A204.1 (cell line): ENCODE measurements at regions not wholly inside any gene's neighbourhood (a gene's known extent, or its start where the extent isn't known, plus 50 kb on each side); places are given as distances from the start of the nearest gene placed in this dataset.
A peak's percentile ranks its signal among the peaks of the same experiment; 100 is the strongest.

ENCODE experiments used
- FAIRE-seq: peaks from 2 replicates; lab custom pipeline; 2012; peaks lifted over from hg19 to GRCh38; lab: Jason Lieb, UNC

DNA sequence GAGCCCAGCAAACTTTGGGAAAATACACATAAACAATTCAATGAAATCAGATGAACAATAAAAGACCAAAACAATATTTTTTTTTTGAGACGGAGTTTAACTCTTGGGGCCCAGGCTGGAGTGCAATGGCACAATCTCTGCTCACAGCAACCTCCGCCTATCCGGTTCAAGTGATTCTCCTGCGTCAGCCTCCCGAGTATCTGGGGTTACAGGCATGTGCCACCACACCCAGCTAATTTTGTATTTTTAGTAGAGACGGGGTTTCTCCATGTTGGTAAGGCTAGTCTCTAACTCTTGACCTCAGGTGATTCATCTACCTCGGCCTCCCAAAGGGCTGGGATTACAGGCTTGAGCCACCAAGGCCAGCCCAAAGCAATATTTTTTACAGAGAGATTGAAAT lies 1588.5 kb downstream of the BRINP3 start:
- FAIRE-seq, result no peak

DNA sequence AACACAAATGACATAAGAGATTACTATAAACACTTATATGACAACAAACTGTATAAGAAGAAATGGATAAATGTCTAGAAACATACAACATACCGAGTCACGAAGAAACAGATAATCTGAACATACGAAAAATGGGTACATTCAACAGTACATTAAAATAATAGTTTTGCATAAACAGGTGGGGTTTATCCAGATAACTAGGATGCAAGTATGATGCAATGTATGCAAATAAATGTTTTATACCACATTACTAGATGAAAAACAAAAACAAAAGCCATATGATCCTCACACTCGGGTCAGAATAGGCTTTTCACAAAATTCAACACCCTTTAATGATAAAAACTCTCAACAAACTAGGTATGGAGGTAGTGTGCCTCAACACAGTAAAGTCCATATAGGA lies 1585.7 kb downstream of the BRINP3 start:
- no peak for FAIRE-seq

DNA sequence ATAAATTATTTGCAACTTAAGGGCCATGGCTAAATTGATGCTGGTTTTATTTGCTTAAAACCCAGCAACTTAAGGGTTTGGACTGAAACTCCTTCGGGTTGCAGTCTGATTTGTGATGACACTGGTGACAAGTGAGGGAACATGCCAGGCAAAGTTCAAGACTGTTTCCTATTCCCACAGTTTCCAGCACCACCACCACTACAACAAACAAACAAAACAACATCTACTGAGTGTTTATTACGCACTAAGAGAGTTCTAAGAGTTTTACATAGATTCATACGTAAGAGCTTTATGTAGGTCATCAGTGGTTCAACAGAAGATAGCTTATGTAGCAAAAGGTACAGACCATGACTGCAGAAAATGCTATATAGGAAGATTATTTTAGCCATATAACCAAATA lies 1582.1 kb downstream of the BRINP3 start:
- no peak for FAIRE-seq

DNA sequence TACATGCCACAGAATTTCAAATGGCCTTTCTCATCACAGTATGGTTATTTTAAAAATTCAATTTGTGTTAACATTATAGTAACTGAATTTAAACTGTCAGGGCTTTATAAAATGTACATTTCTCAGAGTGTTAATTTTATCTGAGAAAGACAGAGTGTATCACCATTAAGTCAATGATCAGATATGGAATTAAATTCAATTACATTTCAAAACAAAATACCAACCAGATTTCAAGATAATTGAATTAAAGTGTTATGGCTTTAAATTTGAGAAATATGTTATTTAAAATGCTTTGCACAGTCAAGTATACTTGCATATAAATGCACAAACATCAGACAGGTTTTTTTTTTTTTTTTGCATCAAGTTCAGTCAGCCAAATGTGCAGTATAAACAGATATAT lies 1574.4 kb downstream of the BRINP3 start:
- FAIRE-seq, result peak; percentile 73

GRCh38 chr1:188904201-188904600 lies 1573.5 kb downstream of the BRINP3 start:
- FAIRE-seq, result no peak

- no peak for FAIRE-seq
Observed at GRCh38 chr1:188906921-188907641, 1570.6 kb downstream of the BRINP3 start.

- FAIRE-seq, result no peak
Observed at GRCh38 chr1:188930382-188930781, 1547.3 kb downstream of the BRINP3 start.

DNA sequence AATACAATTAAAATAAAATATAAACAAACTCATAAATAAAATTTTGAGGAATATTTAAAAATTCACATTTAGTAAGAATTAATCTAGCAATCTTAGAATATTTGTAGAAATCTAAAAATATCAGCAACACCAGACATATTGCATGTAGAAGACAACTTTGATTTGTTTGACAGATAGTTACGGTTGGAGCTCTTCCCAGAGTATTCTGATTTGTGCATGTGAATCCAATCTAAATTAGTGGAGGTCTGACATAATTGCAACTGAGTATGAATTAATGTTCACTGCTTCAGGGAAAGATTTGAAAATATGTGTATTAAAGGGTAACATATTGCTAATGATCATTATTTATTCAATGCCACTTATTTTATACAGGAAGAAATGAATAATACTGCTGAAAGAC lies 1546.2 kb downstream of the BRINP3 start:
- no peak for FAIRE-seq

- FAIRE-seq, result no peak
Observed at GRCh38 chr1:188937965-188938551, 1539.6 kb downstream of the BRINP3 start.

GRCh38 chr1:188941986-188942385 lies 1535.7 kb downstream of the BRINP3 start:
- no peak for FAIRE-seq

GRCh38 chr1:188949701-188950100 lies 1528.0 kb downstream of the BRINP3 start:
- no peak for FAIRE-seq

- FAIRE-seq, result no peak
Observed at GRCh38 chr1:188958461-188959115, 1519.1 kb downstream of the BRINP3 start.

DNA sequence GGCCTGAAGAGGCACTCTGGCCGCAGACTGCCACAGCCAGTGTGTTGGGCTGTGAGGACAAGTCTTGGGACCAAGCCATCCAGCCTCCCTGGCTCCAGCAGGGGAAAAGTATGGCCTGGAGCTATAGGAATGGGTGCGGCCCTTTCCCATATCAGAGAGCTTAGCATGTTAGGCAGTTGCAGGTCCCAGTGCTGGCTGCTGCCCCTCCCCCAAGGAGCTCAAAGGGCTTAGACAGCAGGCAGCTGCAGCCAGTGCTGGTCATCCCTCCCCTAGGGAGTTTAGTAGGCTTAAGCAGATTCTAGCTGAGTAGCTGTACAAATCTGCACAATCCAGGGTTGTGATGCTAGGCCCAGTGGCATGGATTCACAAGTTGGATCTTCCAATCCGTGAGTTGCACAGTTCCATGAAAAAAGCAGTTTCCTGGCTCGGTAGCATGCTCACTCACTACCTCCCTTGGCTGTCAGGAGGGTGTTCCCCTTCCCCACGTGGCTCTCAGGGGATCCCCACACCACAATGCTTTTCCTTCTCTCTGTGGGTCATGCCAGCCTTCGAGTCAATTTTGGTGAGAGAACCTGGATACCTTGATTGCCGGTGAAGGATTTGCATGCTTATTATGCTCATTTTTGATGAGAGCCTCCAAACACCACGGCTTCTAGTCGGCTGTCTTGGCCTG lies 1490.8 kb downstream of the BRINP3 start:
- no peak for FAIRE-seq

GRCh38 chr1:188988589-188988988 lies 1489.1 kb downstream of the BRINP3 start:
- no peak for FAIRE-seq

- no peak for FAIRE-seq
Observed at GRCh38 chr1:188991221-188991930, 1486.3 kb downstream of the BRINP3 start.

- no peak for FAIRE-seq
Observed at GRCh38 chr1:189007824-189008223, 1469.8 kb downstream of the BRINP3 start.

DNA sequence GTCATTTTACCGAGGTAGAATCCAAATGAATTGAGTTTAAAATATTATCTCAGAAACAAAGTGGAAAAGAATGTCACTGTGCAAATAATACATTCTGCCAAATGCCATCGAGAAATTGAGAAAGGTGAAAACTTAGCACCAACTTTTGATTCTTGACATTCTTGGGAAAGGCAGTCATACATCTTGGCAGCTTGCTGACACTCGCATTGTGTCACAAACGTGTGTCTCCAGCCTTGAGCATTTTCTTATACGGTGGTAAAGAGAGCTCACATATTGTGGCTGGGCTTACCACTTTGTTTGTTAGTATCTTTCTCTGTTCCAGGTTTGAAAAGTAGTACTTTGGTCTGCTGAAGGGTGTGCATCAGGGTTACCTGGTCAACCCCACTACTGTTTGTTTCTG lies 1456.1 kb downstream of the BRINP3 start:
- no peak for FAIRE-seq

DNA sequence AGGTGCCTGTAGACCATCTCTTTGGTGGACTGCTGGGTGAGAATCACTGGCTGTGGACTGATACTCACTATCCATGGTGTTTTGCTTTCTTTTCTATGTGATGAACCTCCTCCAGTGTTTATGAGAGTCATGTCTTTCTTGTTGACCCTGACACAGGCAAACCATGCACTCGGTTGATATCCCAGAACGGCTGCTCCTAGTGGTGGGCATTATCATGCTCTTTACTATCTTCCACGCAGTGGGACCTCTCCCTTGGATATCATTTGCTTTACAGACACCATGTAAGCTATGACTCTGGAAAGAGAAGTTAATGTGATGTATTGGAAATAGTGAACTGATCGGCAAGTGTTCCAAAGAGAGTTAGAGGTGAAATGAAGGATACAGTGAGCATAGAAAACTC lies 1455.6 kb downstream of the BRINP3 start:
- FAIRE-seq, result no peak

DNA sequence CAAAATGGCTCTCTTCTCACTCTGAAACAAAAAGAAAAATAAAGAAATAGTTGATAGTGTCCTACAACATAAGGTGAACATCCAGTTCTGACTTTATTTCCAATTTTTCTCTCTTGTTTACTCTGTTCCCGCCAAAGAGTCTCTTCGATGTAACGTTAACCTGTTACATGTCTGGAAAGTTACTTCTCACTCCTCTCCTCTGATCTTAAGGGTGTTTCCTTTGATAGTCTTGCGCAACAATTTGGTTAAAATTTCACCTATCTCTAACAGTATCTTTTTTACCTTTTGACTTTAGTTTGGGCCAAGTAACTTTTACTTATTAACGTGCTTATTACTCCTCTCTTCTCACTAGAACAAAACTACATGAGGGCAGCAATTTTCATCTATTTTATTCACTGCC lies 1450.2 kb downstream of the BRINP3 start:
- no peak for FAIRE-seq

- FAIRE-seq, result peak; percentile 29
Observed at GRCh38 chr1:189033169-189033568, 1444.5 kb downstream of the BRINP3 start.

DNA sequence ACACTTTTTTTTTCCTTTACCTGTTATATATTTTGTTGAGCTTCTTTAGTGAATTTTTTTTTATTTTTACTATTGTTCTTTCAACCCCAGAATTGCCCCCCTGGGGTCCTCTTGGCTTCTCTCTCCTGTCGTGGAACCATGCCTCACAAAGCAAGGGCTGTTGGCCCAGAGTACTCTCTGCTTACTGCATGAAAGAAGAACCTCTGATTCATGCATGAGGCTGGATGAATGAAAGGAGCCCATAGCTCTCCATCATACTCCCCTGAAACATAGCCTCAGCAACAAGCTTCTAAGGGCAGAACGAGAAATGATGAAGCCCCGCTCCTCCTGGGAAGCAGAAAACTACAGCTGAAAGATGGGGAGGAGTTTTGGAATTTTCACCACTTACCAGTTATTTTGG lies 1441.0 kb downstream of the BRINP3 start:
- no peak for FAIRE-seq

GRCh38 chr1:189046127-189046526 lies 1431.5 kb downstream of the BRINP3 start:
- no peak for FAIRE-seq

DNA sequence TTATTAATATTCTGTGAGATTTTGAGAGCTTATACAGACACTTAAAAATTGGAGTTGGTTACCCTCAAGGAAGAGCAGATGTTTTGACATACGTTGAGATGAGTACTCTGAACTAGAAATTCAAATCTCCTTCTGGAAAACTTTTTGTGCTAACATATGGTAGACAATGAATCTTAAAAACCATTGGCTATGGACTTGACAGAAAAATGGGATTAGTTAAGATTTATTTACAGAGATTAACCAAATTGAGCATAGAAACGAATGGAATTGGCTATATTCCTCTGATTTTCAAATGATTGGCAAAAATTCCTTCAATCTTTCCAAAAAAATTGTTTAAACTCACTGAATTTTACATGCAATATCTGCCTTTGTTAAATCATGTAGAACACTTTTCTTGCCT lies 1392.9 kb downstream of the BRINP3 start:
- FAIRE-seq, result no peak
